ENCODE measurements at regions not wholly inside any gene's neighbourhood (a gene's known extent, or its start where the extent isn't known, plus 50 kb on each side); places are given as distances from the start of the nearest gene placed in this dataset.
"Not testable (repeated sequence)": the region's sequence is repeated elsewhere in the genome, so short reads cannot be mapped to it uniquely, and the experiment has no call there.

DNA sequence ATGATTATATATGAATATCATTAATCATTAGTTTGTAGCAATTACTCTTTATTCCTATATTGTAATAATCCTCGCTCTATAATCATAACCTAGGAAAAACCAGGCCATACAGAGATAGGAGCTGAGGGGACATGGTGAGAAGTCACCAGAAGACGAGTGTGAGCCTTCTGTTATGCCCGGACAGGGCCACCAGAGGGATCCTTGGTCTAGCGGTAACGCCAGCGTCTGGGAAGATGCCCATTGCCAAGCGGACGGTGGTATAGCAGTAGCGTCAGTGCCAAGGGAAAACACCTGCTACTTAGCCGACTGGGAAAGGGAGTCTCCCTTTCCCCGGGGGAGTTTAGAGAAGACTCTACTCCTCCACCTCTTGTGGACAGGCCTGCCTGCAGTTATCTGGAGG is 1347.6 kb downstream of the GATA3 start:
- TF ChIP-seq, protein P1, sequence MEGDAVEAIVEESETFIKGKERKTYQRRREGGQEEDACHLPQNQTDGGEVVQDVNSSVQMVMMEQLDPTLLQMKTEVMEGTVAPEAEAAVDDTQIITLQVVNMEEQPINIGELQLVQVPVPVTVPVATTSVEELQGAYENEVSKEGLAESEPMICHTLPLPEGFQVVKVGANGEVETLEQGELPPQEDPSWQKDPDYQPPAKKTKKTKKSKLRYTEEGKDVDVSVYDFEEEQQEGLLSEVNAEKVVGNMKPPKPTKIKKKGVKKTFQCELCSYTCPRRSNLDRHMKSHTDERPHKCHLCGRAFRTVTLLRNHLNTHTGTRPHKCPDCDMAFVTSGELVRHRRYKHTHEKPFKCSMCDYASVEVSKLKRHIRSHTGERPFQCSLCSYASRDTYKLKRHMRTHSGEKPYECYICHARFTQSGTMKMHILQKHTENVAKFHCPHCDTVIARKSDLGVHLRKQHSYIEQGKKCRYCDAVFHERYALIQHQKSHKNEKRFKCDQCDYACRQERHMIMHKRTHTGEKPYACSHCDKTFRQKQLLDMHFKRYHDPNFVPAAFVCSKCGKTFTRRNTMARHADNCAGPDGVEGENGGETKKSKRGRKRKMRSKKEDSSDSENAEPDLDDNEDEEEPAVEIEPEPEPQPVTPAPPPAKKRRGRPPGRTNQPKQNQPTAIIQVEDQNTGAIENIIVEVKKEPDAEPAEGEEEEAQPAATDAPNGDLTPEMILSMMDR (IDR thresholded peaks at IDR 0.05) = not testable (repeated sequence)
- not testable (repeated sequence) for TF ChIP-seq POLR2A, POLR2AphosphoS5 (IDR thresholded peaks at IDR 0.05)
